Upper lobe of right lung (tissue), 1 donor: ENCODE measurements at regions not wholly inside any gene's neighbourhood (a gene's known extent, or its start where the extent isn't known, plus 50 kb on each side); places are given as distances from the start of the nearest gene placed in this dataset.

Source experiments
- ATAC-seq: fragments of 200-7000 bp; cut with Tn5 transposase; one replicate; pipeline ENCODE4 v1.9.1; 2020; ENCODE audit warnings: mild to moderate bottlenecking, moderate library complexity
- DNase-seq: peaks from one replicate; pipeline ENCODE4 v3.0.0-alpha.2; 2020
- H3K27ac ChIP-seq: fragments of 200-600 bp; one replicate; pipeline ENCODE4 v1.8.0; 2022
- H3K27me3 ChIP-seq: fragments of 200-600 bp; one replicate; pipeline ENCODE4 v1.8.0; 2022; ENCODE audit warnings: mild to moderate bottlenecking
- H3K36me3 ChIP-seq: fragments of 200-600 bp; one replicate; pipeline ENCODE4 v1.8.0; 2022
- H3K4me1 ChIP-seq: fragments of 200-600 bp; one replicate; pipeline ENCODE4 v1.8.0; 2022
- H3K4me3 ChIP-seq: fragments of 200-600 bp; one replicate; pipeline ENCODE4 v1.8.0; 2022; ENCODE audit warnings: mild to moderate bottlenecking
- H3K9me3 ChIP-seq: fragments of 200-600 bp; one replicate; pipeline ENCODE4 v1.8.0; 2022
- CTCF ChIP-seq: fragments of 200-600 bp; IDR thresholded peaks from one replicate; pipeline ENCODE4 v1.8.0; 2022; ENCODE audit warnings: antibody characterized with exemption
- intact Hi-C: fragments of 100-400 bp; cut with DNase I; formaldehyde crosslinking; loops from one replicate; pipeline ENCODE4 v1.11.0; 2022
- donor health status: DM: no; HTN: yes; CAD: no; lungs with severe emphysema.

DNA sequence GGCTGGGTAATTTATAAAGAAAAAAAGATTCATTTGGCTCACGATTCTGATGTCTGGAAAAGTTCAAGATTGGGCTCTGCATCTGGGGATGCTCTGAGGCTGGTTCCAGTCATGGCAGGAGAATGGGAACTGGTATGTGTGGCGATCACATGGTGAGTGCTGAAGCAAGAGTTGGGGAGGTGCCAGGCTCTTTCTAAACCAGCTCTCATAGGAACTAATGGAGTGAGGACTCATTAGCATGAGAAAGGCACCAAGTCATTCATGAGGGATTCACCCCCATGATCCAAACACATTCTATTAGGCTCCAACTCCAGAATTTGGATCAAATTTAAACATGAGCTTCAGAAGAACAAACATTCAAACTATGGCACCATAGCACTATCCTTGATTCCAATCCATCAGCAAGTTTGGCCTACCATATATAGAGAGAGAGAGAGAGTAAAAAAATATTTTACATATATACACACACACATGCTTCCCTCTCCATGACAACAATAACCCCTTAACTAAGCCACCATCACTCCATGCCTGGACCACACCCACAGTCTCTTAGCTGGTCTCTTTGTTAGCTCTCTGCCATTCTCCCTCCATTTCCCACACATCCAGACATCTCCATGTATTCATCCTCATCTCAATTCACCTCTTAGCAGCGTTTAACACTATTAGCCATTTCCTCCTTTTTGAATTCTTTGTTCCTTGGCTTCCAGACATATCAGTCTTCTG lies 57.9 kb downstream of the NPY start:
- no peaks in the 10 kb centered on the region for H3K36me3 ChIP-seq
- no peak for DNase-seq
- intact Hi-C loops = no loop called here
- no peak overlapping the region for H3K27ac ChIP-seq
- no peak for ATAC-seq
- no peak for TF ChIP-seq CTCF
- H3K4me1 ChIP-seq = no peaks in the 10 kb centered on the region
- H3K4me3 ChIP-seq = no peak overlapping the region
- no peaks in the 10 kb centered on the region for H3K27me3 ChIP-seq
- H3K9me3 ChIP-seq = no peaks in the 10 kb centered on the region

- intact Hi-C loops = no loop called here
- Histone ChIP-seq H3K9me3 (no peaks in the 10 kb centered on the region), H3K4me3 (no peak overlapping the region), H3K27me3 (no peaks in the 10 kb centered on the region), H3K27ac (no peak overlapping the region), H3K4me1 (no peaks in the 10 kb centered on the region), H3K36me3 (no peaks in the 10 kb centered on the region)
- DNase-seq (no peak), ATAC-seq (no peak)
- no peak for TF ChIP-seq CTCF
These were observed 59.6 kb downstream of the NPY start for GRCh38 chr7:24343614-24344013.

GRCh38 chr7:24346129-24346528 lies 62.1 kb downstream of the NPY start:
- Histone ChIP-seq H3K27ac (no peak overlapping the region), H3K4me1 (no peaks in the 10 kb centered on the region), H3K4me3 (no peak overlapping the region), H3K9me3 (no peaks in the 10 kb centered on the region), H3K27me3 (no peaks in the 10 kb centered on the region), H3K36me3 (no peaks in the 10 kb centered on the region)
- DNase-seq = no peak
- peak; percentile 54 for ATAC-seq
- intact Hi-C loops = no loop called here
- TF ChIP-seq CTCF = no peak

DNA sequence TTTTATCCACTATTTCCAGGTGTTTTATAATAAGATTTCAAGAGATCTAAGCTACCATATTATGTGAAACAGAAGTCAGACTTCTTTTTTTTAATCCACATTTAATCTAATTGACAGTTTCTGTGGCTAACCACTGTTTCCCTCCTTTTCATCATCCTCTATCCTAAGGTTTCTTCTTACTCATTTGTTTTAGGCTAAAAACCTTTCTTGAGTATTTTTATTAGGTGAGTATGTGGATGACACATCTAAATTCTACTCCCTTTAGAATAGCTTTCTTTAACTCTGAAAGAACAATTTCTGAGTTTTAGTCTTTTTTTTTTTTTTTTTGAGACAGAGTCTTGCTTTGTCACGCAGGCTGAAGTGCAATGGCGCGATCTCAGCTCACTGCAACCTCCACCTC lies 62.7 kb downstream of the NPY start:
- Histone ChIP-seq H3K27me3 (no peaks in the 10 kb centered on the region), H3K4me3 (no peak overlapping the region), H3K9me3 (no peaks in the 10 kb centered on the region), H3K36me3 (no peaks in the 10 kb centered on the region), H3K27ac (no peak overlapping the region), H3K4me1 (no peaks in the 10 kb centered on the region)
- DNase-seq (no peak), ATAC-seq (no peak)
- intact Hi-C loops = no loop called here
- TF ChIP-seq CTCF = no peak

- H3K4me1 ChIP-seq = no peaks in the 10 kb centered on the region
- no peaks in the 10 kb centered on the region for H3K27me3 ChIP-seq
- H3K4me3 ChIP-seq = no peak overlapping the region
- H3K27ac ChIP-seq = no peak overlapping the region
- H3K9me3 ChIP-seq = no peaks in the 10 kb centered on the region
- DNase-seq (no peak), ATAC-seq (no peak)
- intact Hi-C loops = no loop called here
- TF ChIP-seq CTCF = no peak
- no peaks in the 10 kb centered on the region for H3K36me3 ChIP-seq
These were observed 65.3 kb downstream of the NPY start for GRCh38 chr7:24349339-24349738.

DNA sequence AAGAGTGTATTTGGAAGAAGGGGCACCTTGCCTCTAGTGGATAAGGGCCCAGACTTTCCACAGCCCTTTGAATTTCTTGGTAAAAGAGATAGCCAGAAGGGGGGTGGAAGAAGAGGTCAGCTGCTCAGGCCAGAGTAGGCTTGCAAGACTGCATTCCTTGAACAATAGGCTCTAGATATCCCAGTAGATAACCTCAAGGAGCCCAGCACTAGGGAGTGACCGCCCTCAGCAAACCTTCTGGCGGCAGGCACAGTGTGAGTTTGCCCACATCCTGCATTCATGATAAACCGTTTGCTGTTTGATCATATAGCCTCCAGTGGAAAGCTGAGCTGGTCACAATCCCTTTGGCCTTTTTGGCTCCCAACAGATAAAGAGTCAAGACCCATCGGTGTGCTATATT lies 70.5 kb downstream of the NPY start:
- ATAC-seq = no peak
- intact Hi-C loops = no loop called here

More for the DNA sequence above, 70.5 kb downstream of the NPY start:
- Histone ChIP-seq H3K36me3 (no peaks in the 10 kb centered on the region), H3K4me3 (no peak overlapping the region), H3K4me1 (no peaks in the 10 kb centered on the region), H3K27ac (no peak overlapping the region), H3K27me3 (no peaks in the 10 kb centered on the region), H3K9me3 (no peaks in the 10 kb centered on the region)
- TF ChIP-seq CTCF = no peak
- no peak for DNase-seq
